NOMO-1 treated with dmso at 0.1 percent for 144 hours (cell line): ENCODE measurements at regions not wholly inside any gene's neighbourhood (a gene's known extent, or its start where the extent isn't known, plus 50 kb on each side); places are given as distances from the start of the nearest gene placed in this dataset.

Experiments used
- DNase-seq: peaks from one replicate; lab custom pipeline; 2025; ENCODE audit not compliant: unreplicated experiment; lab: John Stamatoyannopoulos, UW

- DNase-seq: no peak
These were observed 504.6 kb downstream of the KCTD8 start for GRCh38 chr4:43943998-43944397.

GRCh38 chr4:43959976-43960375 lies 488.6 kb downstream of the KCTD8 start:
- no peak for DNase-seq

DNA sequence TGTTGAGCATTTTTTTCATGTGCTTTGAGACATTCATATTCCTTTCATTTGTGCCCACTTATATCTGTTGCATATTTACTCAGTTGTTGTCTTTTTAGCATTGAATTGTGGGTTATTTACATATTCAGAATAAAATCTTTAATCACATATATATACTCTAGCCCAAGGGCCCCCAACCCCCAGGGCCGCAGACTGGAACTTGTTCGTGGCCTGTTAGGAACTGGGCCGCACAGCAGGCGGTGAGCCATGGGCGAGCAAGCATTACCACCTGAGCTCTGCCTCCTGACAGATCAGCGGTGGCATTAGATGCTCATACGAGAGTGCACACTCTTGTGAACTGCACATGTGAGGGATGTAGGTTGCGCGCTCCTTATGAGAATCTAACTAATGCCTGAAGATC lies 480.6 kb downstream of the KCTD8 start:
- DNase-seq: no peak

GRCh38 chr4:43983610-43984009 lies 465.0 kb downstream of the KCTD8 start:
- DNase-seq: no peak

DNA sequence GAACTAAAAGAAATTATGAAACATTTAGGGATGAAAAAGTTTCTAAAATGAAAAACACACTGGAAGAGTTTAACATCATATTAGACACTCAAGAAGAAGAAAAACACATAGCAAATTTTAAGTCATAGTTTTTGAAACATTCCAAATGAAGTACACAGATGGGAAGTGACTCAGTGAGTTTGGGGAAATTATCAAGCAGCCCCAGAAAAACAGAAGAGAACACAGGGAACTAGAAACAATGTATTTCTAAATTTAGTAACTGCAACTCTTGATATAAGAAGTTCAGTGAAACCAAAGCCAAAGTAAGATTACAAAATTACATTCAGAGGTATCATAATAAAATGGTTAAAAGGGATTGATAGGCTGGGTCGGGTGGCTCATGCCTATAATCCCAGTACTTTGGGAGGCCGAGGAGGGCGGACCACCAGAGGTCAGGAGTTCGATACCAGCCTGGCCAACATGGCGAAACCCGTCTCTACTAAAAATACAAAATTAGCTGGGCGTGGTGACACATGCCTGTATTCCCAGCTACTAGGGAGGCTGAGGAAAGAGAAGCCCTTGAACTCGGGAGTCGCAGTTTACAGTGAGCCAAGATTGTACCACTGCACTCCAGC lies 461.2 kb downstream of the KCTD8 start:
- DNase-seq: no peak

DNA sequence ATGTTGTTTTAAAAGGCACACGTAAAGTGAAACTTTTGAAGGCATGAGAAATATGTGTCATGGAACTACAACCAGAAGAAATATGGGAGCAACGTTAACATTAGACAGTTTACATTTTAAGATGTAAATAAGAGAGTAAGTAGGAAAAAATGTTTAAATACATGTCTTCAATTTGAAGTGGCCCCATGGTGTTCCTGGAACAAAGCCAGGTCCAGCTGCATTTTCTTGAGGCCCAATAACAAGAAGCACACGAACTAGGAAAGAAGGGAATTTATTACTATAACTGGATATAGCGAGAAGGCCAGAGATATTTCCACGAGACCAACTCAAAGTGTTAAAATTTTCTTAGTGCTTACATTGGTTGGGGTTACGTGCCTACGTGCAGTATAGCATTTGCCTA lies 458.1 kb downstream of the KCTD8 start:
- DNase-seq: no peak

- DNase-seq: no peak
These were observed 457.6 kb downstream of the KCTD8 start for GRCh38 chr4:43990963-43991362.

DNA sequence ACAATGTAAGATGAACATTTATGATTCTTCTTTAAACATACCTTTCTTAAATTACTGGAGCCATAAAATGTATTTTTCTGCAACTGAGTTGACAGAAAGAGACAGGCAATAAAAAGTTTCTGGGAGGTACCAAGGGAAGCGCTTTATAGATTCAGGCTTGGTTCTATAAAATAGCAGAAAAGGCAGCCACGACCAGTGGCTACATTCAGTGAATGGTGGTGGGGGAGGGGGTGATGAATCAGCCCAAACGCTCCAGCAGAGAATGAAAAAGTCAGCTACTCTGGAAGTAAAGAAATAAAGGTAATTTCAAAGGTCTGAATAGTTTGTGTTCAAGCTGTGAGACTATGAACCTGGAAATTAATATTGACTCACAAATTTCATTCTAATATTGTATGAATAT lies 456.1 kb downstream of the KCTD8 start:
- DNase-seq: no peak

DNA sequence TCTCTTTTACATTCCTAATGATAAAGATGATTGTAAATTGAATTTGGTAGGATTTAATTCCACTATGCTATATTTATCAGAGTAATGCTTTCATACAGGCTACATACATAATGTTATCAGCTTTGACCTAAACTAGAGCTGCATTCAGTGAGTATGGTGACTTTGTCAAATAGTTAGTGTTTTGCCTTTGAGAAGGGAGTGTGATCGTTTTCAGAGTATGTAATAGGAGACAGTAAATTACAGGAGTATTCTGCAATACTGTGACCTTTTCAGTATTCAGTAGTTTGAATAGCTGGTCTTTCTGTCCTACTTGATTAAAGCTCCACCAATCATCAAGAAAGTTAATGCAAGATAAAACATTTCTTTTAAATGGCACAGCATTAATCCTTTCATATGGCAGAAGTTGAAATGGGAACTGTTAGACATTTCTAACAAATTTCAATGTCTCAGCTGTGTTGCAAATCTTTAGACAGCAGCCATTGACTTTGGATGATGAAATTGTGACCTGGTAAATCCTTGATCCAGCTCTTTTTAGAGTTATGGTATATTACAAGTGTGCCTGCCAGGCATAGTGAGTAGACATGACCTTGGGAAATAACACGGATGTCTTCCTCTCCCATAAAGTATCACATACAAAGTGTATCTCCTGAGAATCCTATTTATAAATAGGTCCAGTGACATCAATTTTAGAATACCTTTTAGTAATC lies 455.3 kb downstream of the KCTD8 start:
- no peak for DNase-seq

- DNase-seq: no peak
These were observed 448.9 kb downstream of the KCTD8 start for GRCh38 chr4:43999669-44000068.

- no peak for DNase-seq
These were observed 446.2 kb downstream of the KCTD8 start for GRCh38 chr4:44002368-44002767.

GRCh38 chr4:44016570-44017421 lies 431.8 kb downstream of the KCTD8 start:
- DNase-seq: no peak

DNA sequence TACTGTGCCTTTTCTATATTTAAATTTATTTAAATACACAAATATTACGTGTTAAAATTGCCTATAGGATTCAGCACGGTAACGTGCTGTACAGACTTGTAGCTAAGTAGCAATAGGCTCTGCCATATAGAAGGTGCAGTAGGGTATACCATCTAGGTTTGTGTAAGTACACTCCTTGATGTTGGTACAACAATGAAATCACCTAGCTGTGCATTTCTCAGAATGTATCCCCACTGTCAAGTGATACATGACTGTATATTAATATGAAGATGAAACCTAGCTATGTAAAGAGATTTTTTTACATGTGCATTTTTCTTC lies 431.2 kb downstream of the KCTD8 start:
- DNase-seq: no peak

- DNase-seq: no peak
These were observed 428.9 kb downstream of the KCTD8 start for GRCh38 chr4:44019721-44020120.

DNA sequence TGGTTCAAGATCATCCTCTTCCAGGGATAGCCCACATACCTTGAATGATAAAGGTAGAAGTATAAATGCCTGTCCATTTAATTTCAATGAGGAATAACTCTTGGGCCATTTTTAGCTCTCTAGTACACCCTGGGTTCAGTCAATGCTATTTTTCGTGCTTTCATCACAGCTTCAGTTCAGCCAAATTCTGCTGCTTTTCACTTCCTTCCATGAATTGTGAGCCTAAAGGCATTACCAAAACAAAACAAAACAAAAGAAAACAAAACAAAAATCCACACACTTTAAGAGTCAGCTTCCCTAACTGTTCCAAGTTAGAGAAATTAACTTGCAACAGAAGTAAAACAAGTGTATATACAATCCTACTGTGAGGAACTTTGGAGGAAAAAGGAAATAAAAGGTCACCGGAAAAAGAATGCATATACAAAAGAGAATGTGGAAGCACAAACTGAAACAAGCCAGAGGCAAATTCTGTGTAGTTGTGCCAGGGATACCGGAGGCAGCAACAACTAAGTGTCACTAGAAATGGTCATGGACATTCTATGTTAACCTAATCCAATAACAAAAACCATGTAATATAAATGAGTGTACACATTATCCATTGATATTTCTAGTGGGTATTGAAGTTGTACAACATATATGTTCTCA lies 423.1 kb downstream of the KCTD8 start:
- no peak for DNase-seq

- DNase-seq: no peak
These were observed 409.8 kb downstream of the KCTD8 start for GRCh38 chr4:44038811-44039210.

DNA sequence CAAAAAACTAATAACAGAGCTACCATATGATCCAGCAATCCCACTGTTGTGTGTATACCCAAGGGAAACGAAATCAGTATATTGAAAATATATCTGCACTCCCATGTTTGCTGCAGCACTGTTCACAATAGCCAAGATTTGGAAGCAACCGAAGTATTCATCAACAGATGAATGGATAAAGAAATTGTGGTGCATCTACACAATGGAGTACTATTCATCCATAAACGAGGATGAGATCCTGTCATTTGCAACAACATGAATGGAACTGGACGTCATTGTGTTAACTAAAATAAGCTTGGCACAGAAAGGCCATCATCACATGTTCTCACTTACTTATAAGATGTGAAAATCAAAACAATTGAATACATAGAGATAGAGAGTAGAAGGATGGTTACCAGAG lies 402.1 kb downstream of the KCTD8 start:
- no peak for DNase-seq

- no peak for DNase-seq
These were observed 391.9 kb downstream of the KCTD8 start for GRCh38 chr4:44056721-44057151.

- no peak for DNase-seq
These were observed 377.8 kb downstream of the KCTD8 start for GRCh38 chr4:44070843-44071242.

DNA sequence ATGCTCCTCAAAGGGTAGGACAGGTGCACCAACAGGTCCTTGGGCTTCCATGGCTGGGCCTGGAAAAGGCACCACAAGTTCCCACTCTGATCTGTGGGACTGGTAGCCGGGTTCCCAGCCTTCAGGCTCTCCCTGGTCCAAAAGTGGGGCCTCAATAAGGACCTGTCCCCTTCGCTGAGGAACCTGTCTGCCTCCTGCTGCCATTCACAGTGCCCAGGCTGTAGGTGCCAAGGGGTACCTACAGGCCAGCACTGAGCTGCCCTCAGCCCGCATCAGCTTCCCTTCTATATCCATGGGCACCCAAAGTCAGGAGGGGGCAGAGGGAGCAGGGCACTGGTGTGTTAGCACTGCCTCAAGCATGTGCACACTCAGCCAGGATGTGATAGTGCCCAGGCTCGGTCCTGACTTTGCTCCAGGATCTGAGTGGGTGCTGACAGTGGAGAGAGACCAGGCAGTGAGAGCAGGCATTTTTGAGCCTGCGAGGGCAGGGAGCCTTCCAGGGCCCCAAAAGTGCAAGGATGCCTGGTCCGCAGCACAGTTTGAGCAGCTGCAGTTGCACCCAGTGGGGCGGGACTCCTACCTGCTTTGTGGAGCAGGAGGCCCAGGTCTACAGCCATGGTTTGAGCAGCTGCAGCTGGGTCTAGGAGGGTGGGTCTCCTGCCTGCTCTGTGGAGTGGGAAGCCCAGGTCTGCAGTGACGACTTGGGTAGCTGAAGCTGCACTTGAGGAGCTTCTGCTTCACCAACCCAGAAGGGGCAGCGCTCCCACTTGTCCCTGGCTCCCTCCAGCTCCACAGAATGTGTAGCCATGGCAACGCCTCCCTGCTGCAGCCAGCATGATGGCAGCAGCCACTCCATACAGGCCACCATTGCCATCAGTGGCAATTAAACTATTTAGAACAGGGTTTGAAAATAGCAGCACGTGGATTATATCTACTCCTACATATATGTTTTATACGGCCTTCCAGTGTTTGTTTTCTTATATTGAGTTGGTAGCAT lies 376.4 kb downstream of the KCTD8 start:
- no peak for DNase-seq
